ENCODE measurements at regions not wholly inside any gene's neighbourhood (a gene's known extent, or its start where the extent isn't known, plus 50 kb on each side); places are given as distances from the start of the nearest gene placed in this dataset.

DNA sequence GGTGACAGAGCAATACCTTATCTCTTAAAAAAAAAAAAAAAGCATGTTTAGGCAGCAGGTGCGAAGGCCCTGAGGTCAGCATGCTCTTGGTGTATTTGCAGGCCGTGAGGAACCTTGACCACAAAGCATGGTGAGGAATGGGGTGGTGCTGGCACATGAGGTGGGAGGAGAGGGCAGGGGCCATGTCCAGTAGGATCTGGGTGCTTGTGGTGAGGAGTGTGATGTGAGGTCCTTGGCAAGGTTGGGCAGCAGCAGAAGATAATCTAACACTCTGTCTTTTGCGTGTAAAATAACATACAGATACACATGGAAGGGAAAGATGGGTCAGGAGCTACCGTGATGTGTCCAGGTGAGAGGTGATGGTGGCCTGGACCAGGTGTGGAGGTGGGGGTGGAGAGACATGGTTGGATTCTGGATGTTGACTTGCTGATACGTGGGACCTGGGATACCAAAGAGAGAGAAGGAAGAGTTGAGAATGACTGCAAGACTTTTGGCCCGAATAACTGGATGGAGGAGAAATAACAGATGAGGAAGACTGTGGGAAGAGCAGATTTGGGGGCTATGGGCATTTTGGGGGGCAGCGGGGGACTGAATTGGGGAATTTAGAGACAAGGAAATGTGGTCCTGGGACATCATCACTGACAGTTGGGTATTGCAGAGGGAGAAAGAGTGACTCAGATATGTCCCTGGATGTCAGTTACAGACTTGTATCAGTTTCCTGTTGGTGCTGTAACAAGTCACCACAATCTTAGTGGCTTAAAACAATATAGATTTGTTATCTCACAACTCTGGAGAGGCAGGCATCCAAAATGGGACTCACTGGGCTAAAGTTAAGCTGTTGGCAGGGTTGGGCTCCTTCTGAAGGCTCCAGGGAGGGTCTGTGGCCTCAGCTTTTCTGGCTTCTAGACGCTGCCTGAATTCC lies 274.9 kb downstream of the HAPSTR1 start:
- Histone ChIP-seq H3K4me3 (ENCODE audit: insufficient read depth, low read depth, low read length) (no peak overlapping the region), H3K27me3 (ENCODE audit: insufficient read depth, low read length) (no peaks in the 10 kb centered on the region), H3K9me3 (ENCODE audit: insufficient read depth, low read depth, low read length) (no peaks in the 10 kb centered on the region), H3K36me3 (ENCODE audit: insufficient read depth, low read length) (no peaks in the 10 kb centered on the region), H3K4me2 (ENCODE audit: low read length) (no peak overlapping the region), H4K20me1 (ENCODE audit: insufficient read depth, low read length) (no peaks in the 10 kb centered on the region), H3K79me2 (ENCODE audit: insufficient read depth, low read length) (no peaks in the 10 kb centered on the region), H3K9ac (ENCODE audit: low read length) (no peak overlapping the region), H2AFZ (ENCODE audit: low read depth, low read length) (no peak overlapping the region), H3K4me1 (ENCODE audit: insufficient read depth, low read length) (no peaks in the 10 kb centered on the region), H3K27ac (ENCODE audit: low read depth, low read length) (no peak overlapping the region)
- Mint-ChIP-seq H3K27ac (ENCODE audit: unreplicated experiment) (no peak overlapping the region), H3K36me3 (ENCODE audit: low read depth, unreplicated experiment) (no peaks in the 10 kb centered on the region), H3K4me1 (ENCODE audit: low read depth, unreplicated experiment) (no peaks in the 10 kb centered on the region), H3K27me3 (ENCODE audit: low read depth, unreplicated experiment) (peaks cover 9% of the 10 kb centered on the region), H3K4me3 (ENCODE audit: unreplicated experiment) (no peak overlapping the region), H3K9me3 (ENCODE audit: unreplicated experiment) (peaks cover 1% of the 10 kb centered on the region)
- DNase-seq (ENCODE audit: low read depth) (no peak), FAIRE-seq (no peak)
- TF ChIP-seq, protein P1, sequence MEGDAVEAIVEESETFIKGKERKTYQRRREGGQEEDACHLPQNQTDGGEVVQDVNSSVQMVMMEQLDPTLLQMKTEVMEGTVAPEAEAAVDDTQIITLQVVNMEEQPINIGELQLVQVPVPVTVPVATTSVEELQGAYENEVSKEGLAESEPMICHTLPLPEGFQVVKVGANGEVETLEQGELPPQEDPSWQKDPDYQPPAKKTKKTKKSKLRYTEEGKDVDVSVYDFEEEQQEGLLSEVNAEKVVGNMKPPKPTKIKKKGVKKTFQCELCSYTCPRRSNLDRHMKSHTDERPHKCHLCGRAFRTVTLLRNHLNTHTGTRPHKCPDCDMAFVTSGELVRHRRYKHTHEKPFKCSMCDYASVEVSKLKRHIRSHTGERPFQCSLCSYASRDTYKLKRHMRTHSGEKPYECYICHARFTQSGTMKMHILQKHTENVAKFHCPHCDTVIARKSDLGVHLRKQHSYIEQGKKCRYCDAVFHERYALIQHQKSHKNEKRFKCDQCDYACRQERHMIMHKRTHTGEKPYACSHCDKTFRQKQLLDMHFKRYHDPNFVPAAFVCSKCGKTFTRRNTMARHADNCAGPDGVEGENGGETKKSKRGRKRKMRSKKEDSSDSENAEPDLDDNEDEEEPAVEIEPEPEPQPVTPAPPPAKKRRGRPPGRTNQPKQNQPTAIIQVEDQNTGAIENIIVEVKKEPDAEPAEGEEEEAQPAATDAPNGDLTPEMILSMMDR (IDR thresholded peaks at IDR 0.05; ENCODE audit: insufficient read depth, low read depth, low read length), result no peak
- TF ChIP-seq EZH2 (IDR thresholded peaks at IDR 0.05; ENCODE audit: insufficient read depth, low read length), result no peak

DNA sequence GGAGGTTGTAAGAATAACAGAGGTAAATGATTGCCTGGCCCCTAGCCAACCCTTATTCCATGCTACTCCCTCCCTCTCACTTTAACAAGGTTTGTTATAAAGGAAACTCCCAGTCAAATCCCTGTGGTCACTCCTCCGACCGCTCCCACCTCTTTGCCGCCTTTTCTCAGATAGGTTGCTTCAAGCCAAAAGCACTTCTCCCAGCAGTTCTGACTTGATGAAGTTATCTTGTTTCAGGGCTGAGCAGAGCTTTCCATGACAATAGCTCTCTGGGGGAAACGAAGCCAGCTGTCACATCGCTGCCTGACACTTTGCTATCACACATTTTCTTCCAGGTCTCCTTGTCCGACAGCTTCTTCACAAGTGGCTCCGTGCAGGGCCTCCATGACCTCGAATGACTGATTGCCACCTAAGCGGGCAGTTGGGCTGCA lies 278.6 kb downstream of the HAPSTR1 start:
- H3K4me1 ChIP-seq (ENCODE audit: insufficient read depth, low read length), result no peaks in the 10 kb centered on the region
- Mint-ChIP-seq H3K27me3 (ENCODE audit: low read depth, unreplicated experiment) (peaks cover 4% of the 10 kb centered on the region), H3K27ac (ENCODE audit: unreplicated experiment) (no peak overlapping the region), H3K9me3 (ENCODE audit: unreplicated experiment) (peaks cover 1% of the 10 kb centered on the region), H3K36me3 (ENCODE audit: low read depth, unreplicated experiment) (no peaks in the 10 kb centered on the region), H3K4me1 (ENCODE audit: low read depth, unreplicated experiment) (no peaks in the 10 kb centered on the region), H3K4me3 (ENCODE audit: unreplicated experiment) (no peak overlapping the region)
- H3K4me2 ChIP-seq (ENCODE audit: low read length), result no peak overlapping the region
- no peak overlapping the region for H2AFZ ChIP-seq (ENCODE audit: low read depth, low read length)
- no peaks in the 10 kb centered on the region for H3K79me2 ChIP-seq (ENCODE audit: insufficient read depth, low read length)
- FAIRE-seq (no peak), DNase-seq (ENCODE audit: low read depth) (no peak)
- no peak overlapping the region for H3K9ac ChIP-seq (ENCODE audit: low read length)
- no peak overlapping the region for H3K4me3 ChIP-seq (ENCODE audit: insufficient read depth, low read depth, low read length)
- H4K20me1 ChIP-seq (ENCODE audit: insufficient read depth, low read length), result no peaks in the 10 kb centered on the region
- H3K27ac ChIP-seq (ENCODE audit: low read depth, low read length), result no peak overlapping the region
- H3K36me3 ChIP-seq (ENCODE audit: insufficient read depth, low read length), result no peaks in the 10 kb centered on the region
- TF ChIP-seq EZH2 (IDR thresholded peaks at IDR 0.05; ENCODE audit: insufficient read depth, low read length), result no peak
- TF ChIP-seq, protein P1 (IDR thresholded peaks at IDR 0.05; ENCODE audit: insufficient read depth, low read depth, low read length), result no peak
- H3K9me3 ChIP-seq (ENCODE audit: insufficient read depth, low read depth, low read length), result no peaks in the 10 kb centered on the region
- no peaks in the 10 kb centered on the region for H3K27me3 ChIP-seq (ENCODE audit: insufficient read depth, low read length)
